ENCODE measurements at regions not wholly inside any gene's neighbourhood (a gene's known extent, or its start where the extent isn't known, plus 50 kb on each side); places are given as distances from the start of the nearest gene placed in this dataset.

- no peak for DNase-seq
Measured at GRCh38 chr15:69940441-69941300, 157.0 kb downstream of the TLE3 start.

DNA sequence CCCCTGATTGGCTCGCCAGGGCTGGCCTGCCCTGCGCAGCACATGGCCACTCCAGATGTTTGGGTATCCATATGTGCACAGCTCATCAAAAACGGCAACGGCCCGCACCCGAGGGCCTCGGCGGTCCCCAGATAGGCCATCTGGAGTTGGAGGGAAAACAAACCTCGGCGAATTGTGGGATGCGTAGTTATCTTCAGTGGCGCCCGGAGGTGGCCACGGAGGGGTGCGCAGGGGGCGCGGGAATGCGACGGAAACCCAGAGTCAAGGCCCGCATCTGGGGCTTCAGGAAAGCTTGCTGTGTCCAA, 156.5 kb downstream of the TLE3 start:
- DNase-seq: no peak

DNA sequence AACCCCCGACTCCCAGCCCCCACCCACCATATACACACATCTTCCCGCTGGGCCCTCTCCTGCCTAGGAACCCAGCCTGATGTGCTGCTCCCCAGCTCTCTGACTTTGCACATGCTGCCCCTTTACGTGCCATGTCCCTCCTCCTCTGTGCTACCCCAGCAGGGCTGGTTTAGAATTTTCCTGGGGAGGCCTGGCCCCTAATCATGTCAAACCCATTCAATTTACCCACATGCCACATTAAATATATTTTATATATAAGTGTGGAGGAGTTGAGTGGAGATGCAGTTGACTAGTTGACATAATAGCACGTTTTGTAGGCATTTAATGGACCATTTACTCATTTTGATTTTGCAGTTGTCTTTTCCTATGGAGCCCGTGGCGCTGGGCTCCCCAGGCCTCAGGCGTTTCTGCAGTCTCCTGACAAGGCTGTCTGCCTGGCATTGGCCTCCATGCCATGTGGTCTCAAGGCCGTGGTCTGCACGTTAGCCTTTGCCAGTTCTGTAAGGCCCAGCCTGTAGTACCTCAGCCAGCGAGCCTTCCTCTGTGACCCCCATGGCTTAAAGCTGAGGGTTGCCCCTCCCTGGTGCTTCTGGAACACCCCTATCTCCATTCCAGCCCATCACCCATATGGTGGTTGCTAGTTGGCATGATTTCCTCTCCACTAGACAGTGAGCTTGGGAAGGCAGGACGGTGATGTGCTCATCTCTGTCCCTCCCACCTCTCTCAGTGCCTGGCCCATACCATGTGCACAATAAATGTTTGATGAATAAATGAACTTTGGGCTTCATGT, 155.8 kb downstream of the TLE3 start:
- DNase-seq: no peak

DNA sequence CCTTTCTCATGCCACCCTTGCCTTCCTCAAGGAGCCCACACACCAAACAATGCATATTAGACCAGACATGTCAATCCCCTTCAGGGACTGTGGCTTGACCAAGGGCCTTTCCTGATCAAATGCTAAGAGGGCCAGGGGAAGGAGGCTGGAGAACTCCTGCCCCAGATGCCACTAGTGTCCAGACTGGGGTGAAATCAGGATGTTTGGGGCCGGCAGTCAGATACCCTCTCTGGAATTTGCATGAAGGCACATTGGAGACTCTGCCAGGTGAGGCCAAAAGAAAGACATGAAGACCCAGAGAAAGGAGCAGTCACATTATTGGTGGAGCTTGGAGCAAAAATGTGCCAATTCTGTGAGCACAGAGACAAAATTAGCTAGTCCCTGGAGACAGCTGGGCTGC, 154.1 kb downstream of the TLE3 start:
- no peak for DNase-seq

- DNase-seq: no peak
Measured at GRCh38 chr15:69945729-69946128, 152.0 kb downstream of the TLE3 start.

DNA sequence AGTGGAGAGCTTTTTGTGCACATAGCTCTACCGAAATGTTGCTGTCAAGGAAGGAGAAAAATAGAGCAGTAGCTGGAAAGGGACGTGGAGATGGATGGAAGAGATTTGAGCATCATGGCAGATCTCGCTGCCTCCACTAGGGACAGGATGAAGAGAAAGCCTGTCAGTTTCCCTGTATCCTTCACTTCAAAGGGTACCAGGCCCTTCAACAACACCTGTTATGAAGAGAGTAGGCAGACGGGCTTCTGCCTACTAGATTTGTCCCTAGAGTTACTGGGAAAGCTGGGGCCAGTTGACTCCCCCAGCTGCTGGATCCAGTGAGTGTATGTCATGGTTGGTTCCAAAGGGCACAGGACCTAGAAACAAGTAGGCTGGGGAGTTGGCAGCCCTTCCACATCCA, 150.8 kb downstream of the TLE3 start:
- no peak for DNase-seq

- DNase-seq: no peak
Measured at GRCh38 chr15:69947394-69947793, 150.3 kb downstream of the TLE3 start.

GRCh38 chr15:69949485-69949884, 148.2 kb downstream of the TLE3 start:
- no peak for DNase-seq

- DNase-seq: no peak
Measured at GRCh38 chr15:69951256-69951897, 146.3 kb downstream of the TLE3 start.

DNA sequence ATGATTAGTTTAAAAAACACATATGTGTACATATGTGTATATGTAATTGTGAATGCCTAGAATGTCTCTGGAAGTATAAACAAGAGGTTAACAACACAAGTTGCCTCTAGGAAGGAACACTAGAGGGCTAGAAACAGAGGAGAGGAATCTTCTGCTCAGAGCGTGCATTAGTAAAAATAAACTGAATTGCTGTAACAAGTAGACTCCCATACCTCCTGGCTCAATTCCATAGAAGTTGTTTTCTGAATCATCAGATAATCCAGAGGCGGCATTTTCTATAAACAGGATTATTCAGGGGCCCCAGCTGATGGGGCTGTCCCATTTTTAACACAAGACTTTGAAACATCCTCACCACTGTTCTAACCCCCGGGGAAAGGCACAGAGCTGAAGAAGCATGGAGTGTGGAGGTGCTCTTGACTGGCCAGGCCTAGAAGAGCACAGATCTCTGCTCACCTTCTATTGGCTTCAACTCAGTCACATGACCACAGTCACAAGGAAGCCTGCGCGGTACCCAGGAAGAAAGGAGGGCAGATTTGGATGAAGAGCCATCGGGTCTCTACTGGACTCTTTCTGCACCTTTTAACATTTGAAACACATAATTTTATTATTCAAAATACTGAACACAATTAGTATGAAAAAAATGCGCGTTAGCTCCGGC, 145.7 kb downstream of the TLE3 start:
- DNase-seq: no peak

- DNase-seq: no peak
Measured at GRCh38 chr15:69953051-69953450, 144.7 kb downstream of the TLE3 start.

DNA sequence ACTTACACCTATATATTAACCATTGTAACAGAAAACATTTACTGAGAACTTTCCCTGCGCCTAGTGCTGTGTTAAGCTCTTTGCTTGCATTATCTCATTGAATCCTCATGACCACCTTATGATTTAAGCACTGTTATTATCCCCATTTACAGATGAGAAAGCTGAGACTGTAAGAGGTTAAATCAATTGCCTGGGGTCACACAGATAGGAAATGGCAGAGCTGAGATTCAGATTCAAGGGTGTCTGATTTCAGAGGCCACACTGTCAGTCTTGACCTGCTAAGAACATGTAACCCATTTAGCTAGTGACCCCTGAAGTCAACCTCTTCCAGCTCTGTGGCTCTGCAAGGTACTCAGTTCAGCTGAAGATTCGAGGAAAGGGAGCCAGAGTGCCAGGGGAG, 143.9 kb downstream of the TLE3 start:
- no peak for DNase-seq

DNA sequence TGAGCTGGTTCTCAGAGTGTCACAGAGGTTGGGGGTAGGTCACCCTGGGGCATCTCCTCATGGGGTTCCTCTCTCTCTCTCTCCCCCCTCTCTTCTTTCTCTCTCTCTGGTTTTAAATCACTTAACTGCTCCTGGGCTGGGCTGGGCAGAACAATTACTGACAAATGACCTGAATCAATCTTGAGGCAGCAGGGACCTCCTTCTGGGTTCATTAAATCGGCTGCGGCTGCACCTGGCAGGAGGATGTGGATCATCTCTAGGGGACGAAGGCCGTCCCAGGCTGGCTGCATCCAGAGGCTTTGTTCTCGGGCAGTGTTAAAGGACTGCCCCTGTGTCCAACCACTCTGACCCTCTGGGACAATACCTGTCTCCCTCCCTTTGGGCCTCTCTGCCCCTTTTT, 143.1 kb downstream of the TLE3 start:
- DNase-seq: no peak

GRCh38 chr15:69955240-69955894, 142.3 kb downstream of the TLE3 start:
- DNase-seq: no peak

DNA sequence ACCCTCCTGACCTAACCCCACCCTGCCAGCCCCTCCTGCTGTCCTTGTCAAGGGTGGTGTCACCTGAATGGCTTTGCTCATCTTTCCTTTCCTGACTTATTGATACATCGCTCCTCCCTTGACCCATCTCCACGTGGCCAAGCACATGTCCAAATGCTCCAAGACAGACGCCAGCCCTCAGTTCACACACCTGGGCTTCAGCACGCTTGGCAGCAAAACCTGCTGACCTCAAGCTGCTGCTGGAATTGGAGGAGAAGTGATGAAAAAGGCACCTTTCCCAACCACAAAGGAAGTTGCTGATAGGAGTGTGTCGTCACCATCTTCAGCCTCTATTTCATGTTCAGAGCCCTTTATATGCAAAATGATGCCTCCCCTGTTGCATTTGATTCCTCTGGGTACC, 141.3 kb downstream of the TLE3 start:
- DNase-seq: no peak

DNA sequence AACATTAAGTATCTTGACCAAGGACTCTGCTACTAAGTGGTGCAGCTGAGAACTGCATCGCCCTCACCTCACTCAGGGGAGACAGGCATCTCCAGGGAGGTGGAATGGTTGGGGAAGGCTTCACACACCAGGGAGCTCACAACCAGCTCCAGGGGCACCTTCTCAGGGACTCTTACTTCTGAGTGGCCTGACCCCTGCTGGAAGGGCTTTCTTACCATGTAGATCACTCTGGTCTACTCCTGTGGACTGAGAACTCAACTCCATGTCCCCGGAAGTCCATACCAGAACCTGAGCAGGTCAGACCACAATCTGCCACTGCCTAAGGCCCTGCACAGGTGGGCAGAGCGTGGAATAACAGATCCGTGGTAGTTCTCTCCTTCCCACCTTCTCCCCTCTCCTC, 140.5 kb downstream of the TLE3 start:
- no peak for DNase-seq

DNA sequence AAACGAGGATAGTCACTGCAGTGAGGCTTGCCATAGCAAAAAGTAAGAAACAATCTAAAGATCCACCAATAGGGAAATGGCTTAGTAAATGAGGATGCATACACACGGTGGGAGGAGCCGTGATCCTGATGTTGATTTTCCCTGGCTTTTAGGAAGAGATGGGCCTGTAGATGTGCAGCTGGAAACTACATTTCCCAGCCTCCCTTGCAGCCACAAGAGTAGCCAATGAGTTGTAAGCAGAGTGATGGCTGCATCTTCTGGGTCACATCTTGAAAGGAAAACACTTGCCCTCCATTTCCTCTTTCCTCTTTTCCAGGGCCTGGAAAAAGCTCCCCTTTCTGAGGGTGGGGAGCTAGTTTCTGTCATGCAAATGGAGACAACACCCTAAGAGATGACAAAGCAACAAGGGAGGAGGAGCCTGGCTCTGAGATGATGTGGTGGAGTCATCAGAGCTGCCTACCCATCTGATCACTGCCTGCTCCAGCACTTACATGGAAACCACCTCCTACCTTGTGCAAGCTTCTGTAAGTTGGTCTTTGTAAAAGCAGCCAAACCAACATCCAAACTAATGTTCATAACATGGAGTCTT, 139.1 kb downstream of the TLE3 start:
- DNase-seq: no peak

DNA sequence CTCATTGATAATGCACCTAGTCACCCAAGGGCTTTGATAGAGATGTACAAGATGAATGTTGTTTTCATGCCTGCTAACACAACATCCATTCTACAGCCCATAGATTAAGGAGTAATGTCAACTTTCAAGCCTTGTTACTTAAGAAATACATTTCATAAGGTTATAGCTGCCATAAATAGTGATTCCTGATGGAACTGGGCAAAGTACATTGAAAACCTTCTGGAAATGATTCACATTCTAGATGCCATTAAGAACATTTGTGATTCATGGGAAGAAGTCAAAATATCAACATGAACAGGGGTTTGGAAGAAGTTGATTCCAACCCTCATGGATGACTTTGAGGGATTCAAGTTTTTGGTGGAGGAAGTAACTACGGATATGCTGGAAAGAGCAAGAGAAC, 135.2 kb downstream of the TLE3 start:
- no peak for DNase-seq

DNA sequence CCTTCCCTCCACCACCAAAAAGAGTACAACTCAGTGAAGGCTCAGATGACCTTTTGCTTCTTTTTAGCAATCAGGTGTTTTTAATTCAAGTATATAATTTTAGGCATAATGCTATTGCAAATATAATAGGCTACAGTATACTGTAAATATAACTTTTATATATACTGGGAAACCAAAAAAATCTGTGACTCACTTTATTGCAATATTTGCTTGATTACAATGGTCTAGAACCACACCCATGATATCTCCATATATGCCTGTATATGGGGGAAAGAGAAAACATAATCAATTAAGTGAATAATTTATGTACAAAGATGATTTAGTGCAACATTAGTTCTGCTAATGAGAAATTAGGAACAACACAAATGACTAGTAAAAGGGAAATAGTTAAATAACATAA, 134.3 kb downstream of the TLE3 start:
- no peak for DNase-seq

DNA sequence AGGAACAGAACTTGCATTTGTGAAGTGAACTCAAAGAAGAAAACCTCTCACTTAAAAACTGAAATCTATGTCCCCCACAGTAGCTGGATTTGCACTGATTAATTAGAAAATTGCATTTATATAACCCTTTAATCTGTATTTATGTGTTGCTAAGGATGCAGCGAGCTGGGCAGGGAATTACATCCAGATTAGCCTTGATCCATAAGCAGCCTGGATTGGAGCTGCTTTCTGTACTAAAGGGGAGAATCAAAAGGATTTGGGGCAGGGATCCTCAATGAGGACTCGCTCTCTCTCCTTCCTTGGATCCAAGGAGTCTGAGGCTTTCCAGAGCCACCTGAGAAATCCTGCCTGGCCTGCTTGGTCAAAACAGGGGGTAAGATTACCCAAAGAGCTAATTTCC, 125.9 kb downstream of the TLE3 start:
- DNase-seq: no peak

DNA sequence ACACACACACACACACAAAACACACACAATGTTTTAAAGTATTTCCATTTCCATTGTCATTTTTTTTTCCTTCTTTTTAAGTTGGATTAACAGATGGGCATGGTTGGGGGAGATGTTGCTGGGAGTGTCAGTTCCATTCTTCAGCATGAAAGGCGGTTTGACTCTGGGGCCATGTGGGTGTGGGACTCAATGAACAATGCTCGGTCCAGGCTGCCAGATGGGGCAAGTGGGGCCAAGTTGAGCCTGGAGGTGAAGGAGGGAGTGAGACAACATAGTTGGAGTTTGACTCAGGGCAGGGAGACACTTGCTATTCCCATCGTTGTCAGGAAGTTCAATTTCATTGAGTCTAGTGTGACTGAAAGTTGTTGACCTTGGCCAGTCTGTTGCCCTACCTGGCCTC, 125.3 kb downstream of the TLE3 start:
- no peak for DNase-seq

DNA sequence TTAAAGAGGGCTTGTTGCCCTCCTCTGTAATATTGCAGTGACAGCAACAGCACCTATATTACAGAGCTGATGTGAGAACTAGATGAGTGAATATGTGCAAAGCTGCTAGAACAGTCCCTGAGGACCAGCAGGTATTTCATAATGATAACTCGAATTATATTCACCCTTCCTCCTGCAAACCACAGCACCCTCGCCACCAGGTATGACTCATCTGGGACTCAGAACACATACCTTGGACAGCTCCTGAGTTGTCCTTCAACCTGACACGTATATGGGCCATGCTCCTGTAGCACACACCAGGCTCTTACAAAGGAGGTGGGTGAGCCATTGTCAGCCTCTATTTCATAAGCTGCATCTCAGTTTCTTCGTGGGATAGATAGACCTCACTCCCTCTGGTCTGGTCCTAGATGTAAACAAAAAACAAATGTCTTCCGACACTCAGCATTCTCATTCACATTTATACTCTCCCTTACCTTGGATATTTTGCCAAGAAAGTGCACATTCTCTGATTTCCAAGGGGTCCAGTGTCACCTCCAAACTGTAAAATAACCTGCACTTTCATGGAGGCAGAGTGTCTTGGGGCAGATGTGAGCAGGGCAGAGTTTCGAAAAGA, 124.5 kb downstream of the TLE3 start:
- peak; percentile 49 for DNase-seq
